ENCODE measurements at regions not wholly inside any gene's neighbourhood (a gene's known extent, or its start where the extent isn't known, plus 50 kb on each side); places are given as distances from the start of the nearest gene placed in this dataset.

GRCh38 chr6:7488494-7488893 lies 53.0 kb upstream of the DSP start:
- TF ChIP-seq, protein P1, sequence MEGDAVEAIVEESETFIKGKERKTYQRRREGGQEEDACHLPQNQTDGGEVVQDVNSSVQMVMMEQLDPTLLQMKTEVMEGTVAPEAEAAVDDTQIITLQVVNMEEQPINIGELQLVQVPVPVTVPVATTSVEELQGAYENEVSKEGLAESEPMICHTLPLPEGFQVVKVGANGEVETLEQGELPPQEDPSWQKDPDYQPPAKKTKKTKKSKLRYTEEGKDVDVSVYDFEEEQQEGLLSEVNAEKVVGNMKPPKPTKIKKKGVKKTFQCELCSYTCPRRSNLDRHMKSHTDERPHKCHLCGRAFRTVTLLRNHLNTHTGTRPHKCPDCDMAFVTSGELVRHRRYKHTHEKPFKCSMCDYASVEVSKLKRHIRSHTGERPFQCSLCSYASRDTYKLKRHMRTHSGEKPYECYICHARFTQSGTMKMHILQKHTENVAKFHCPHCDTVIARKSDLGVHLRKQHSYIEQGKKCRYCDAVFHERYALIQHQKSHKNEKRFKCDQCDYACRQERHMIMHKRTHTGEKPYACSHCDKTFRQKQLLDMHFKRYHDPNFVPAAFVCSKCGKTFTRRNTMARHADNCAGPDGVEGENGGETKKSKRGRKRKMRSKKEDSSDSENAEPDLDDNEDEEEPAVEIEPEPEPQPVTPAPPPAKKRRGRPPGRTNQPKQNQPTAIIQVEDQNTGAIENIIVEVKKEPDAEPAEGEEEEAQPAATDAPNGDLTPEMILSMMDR (optimal IDR thresholded peaks at IDR 0.05 in 1 of 3, IDR thresholded peaks at IDR 0.05 in 1 of 3, conservative IDR thresholded peaks at IDR 0.05 in 1 of 3; ENCODE audit: extremely low read depth in 1 of 3, insufficient read depth in 2 of 3, low read length in 3 of 3) = no peak
- no peak for TF ChIP-seq EZH2 (IDR thresholded peaks at IDR 0.05; ENCODE audit: low read length)
- Histone ChIP-seq H3K9me1 (ENCODE audit: control insufficient read depth, extremely low read depth, insufficient read depth, low read length) (no peaks in the 10 kb centered on the region), H2AFZ (ENCODE audit: control insufficient read depth, low read length) (no peak overlapping the region), H3K4me1 (ENCODE audit: control insufficient read depth, extremely low read depth, insufficient read depth, low read length) (peaks cover 6% of the 10 kb centered on the region), H3K27me3 (ENCODE audit: control insufficient read depth, extremely low read depth, insufficient read depth, low read length) (no peaks in the 10 kb centered on the region), H3K36me3 (ENCODE audit: control insufficient read depth in 2 of 2, extremely low read depth in 1 of 2, insufficient read depth in 2 of 2, low read length in 2 of 2) (no peaks in the 10 kb centered on the region), H3K27ac (ENCODE audit: control insufficient read depth, insufficient read depth, low read length) (no peak overlapping the region), H3K79me2 (ENCODE audit: control insufficient read depth, insufficient read depth, low read length) (no peaks in the 10 kb centered on the region), H4K20me1 (ENCODE audit: control insufficient read depth, extremely low read depth, insufficient read depth, low read length) (no peaks in the 10 kb centered on the region), H3K4me2 (ENCODE audit: control insufficient read depth, extremely low read depth, insufficient read depth, low read depth, low read length) (no peak overlapping the region), H3K9ac (ENCODE audit: control insufficient read depth, extremely low read depth, insufficient read depth, low read length) (no peak overlapping the region), H3K9me3 (ENCODE audit: control insufficient read depth, low read depth, low read length) (no peaks in the 10 kb centered on the region), H3K4me3 (ENCODE audit: control insufficient read depth in 2 of 3, extremely low read depth in 1 of 3, insufficient read depth in 2 of 3, low read depth in 1 of 3, low read length in 3 of 3) (no peak overlapping the region)
- no peak for DNase-seq (ENCODE audit: low read depth, low spot score)
- dilution Hi-C loops (cut with MboI; ENCODE audit: extremely low pct_ligation_motif_present, low sequenced_read_pairs) = no loop called here
- no peak for FAIRE-seq

- TF ChIP-seq EZH2 (IDR thresholded peaks at IDR 0.05; ENCODE audit: low read length) = no peak
- TF ChIP-seq, protein P1 (optimal IDR thresholded peaks at IDR 0.05 in 1 of 3, IDR thresholded peaks at IDR 0.05 in 1 of 3, conservative IDR thresholded peaks at IDR 0.05 in 1 of 3; ENCODE audit: extremely low read depth in 1 of 3, insufficient read depth in 2 of 3, low read length in 3 of 3) = no peak
- dilution Hi-C loops (cut with MboI; ENCODE audit: extremely low pct_ligation_motif_present, low sequenced_read_pairs) = no loop called here
- no peaks in the 10 kb centered on the region for H3K9me1 ChIP-seq (ENCODE audit: control insufficient read depth, extremely low read depth, insufficient read depth, low read length)
- H2AFZ ChIP-seq (ENCODE audit: control insufficient read depth, low read length) = no peak overlapping the region
- FAIRE-seq (no peak), DNase-seq (ENCODE audit: low read depth, low spot score) (no peak)
- no peaks in the 10 kb centered on the region for H4K20me1 ChIP-seq (ENCODE audit: control insufficient read depth, extremely low read depth, insufficient read depth, low read length)
- H3K4me2 ChIP-seq (ENCODE audit: control insufficient read depth, extremely low read depth, insufficient read depth, low read depth, low read length) = no peak overlapping the region
- H3K27ac ChIP-seq (ENCODE audit: control insufficient read depth, insufficient read depth, low read length) = no peak overlapping the region
- no peak overlapping the region for H3K4me3 ChIP-seq (ENCODE audit: control insufficient read depth in 2 of 3, extremely low read depth in 1 of 3, insufficient read depth in 2 of 3, low read depth in 1 of 3, low read length in 3 of 3)
- peaks cover 6% of the 10 kb centered on the region for H3K4me1 ChIP-seq (ENCODE audit: control insufficient read depth, extremely low read depth, insufficient read depth, low read length)
- no peaks in the 10 kb centered on the region for H3K9me3 ChIP-seq (ENCODE audit: control insufficient read depth, low read depth, low read length)
- no peaks in the 10 kb centered on the region for H3K36me3 ChIP-seq (ENCODE audit: control insufficient read depth in 2 of 2, extremely low read depth in 1 of 2, insufficient read depth in 2 of 2, low read length in 2 of 2)
- H3K79me2 ChIP-seq (ENCODE audit: control insufficient read depth, insufficient read depth, low read length) = no peaks in the 10 kb centered on the region
- H3K9ac ChIP-seq (ENCODE audit: control insufficient read depth, extremely low read depth, insufficient read depth, low read length) = no peak overlapping the region
- H3K27me3 ChIP-seq (ENCODE audit: control insufficient read depth, extremely low read depth, insufficient read depth, low read length) = no peaks in the 10 kb centered on the region
Observed at GRCh38 chr6:7489376-7489775, 52.1 kb upstream of the DSP start.

Measured in keratinocyte (primary cell).